ENCODE measurements at regions not wholly inside any gene's neighbourhood (a gene's known extent, or its start where the extent isn't known, plus 50 kb on each side); places are given as distances from the start of the nearest gene placed in this dataset.

GRCh38 chr10:28913436-28914237 lies 236.3 kb downstream of the BAMBI start:
- Mint-ChIP-seq H3K27me3 (ENCODE audit: low read depth) (no peaks in the 10 kb centered on the region), H3K4me3 (ENCODE audit: unreplicated experiment) (no peak overlapping the region), H3K36me3 (ENCODE audit: low read depth) (no peaks in the 10 kb centered on the region), H3K4me1 (ENCODE audit: low read depth) (peaks cover 30% of the 10 kb centered on the region), H3K9me3 (ENCODE audit: low read depth) (no peaks in the 10 kb centered on the region), H3K27ac (ENCODE audit: unreplicated experiment) (no peak overlapping the region)
- DNase-seq (ENCODE audit: low spot score) = no peak
- TF ChIP-seq, protein P1, sequence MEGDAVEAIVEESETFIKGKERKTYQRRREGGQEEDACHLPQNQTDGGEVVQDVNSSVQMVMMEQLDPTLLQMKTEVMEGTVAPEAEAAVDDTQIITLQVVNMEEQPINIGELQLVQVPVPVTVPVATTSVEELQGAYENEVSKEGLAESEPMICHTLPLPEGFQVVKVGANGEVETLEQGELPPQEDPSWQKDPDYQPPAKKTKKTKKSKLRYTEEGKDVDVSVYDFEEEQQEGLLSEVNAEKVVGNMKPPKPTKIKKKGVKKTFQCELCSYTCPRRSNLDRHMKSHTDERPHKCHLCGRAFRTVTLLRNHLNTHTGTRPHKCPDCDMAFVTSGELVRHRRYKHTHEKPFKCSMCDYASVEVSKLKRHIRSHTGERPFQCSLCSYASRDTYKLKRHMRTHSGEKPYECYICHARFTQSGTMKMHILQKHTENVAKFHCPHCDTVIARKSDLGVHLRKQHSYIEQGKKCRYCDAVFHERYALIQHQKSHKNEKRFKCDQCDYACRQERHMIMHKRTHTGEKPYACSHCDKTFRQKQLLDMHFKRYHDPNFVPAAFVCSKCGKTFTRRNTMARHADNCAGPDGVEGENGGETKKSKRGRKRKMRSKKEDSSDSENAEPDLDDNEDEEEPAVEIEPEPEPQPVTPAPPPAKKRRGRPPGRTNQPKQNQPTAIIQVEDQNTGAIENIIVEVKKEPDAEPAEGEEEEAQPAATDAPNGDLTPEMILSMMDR (IDR thresholded peaks at IDR 0.05) = no peak

- H3K4me3 Mint-ChIP-seq (ENCODE audit: unreplicated experiment) = no peak overlapping the region
- peaks cover 29% of the 10 kb centered on the region for H3K4me1 Mint-ChIP-seq (ENCODE audit: low read depth)
- no peaks in the 10 kb centered on the region for H3K9me3 Mint-ChIP-seq (ENCODE audit: low read depth)
- no peak for DNase-seq (ENCODE audit: low spot score)
- H3K27me3 Mint-ChIP-seq (ENCODE audit: low read depth) = no peaks in the 10 kb centered on the region
- TF ChIP-seq, protein P1 (IDR thresholded peaks at IDR 0.05) = no peak
- H3K27ac Mint-ChIP-seq (ENCODE audit: unreplicated experiment) = no peak overlapping the region
- no peaks in the 10 kb centered on the region for H3K36me3 Mint-ChIP-seq (ENCODE audit: low read depth)
Observed at GRCh38 chr10:28914701-28915100, 237.4 kb downstream of the BAMBI start.

DNA sequence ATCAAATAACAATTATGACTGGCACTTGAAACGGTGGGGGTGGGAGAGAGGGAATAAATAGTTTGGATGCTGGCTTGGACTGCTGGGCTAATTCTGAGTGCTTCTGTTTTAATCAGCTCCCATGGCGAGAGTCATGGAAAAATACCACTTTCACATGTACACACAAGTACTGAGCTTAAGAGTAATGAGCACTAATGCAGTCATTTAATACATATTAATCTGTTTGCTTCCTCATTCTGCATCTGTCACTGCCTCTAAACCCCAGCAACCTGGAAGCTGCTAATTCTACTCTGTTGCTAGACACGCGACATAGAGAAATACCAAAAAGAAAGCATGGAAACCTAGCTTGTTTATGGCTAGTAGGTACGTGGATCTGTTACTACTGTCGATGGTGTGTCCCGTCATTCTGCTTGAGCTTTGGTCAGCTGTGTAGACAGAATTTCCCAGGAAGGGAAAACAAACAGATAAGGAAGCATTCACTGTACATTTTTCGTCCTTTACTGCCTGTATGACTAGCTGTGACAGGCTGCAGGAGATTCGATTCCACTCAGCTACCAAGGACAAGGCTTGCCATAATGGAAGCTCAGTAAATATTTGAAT lies 238.8 kb downstream of the BAMBI start:
- Mint-ChIP-seq H3K27me3 (ENCODE audit: low read depth) (no peaks in the 10 kb centered on the region), H3K9me3 (ENCODE audit: low read depth) (no peaks in the 10 kb centered on the region), H3K4me3 (ENCODE audit: unreplicated experiment) (no peak overlapping the region), H3K36me3 (ENCODE audit: low read depth) (no peaks in the 10 kb centered on the region), H3K4me1 (ENCODE audit: low read depth) (peaks cover 15% of the 10 kb centered on the region), H3K27ac (ENCODE audit: unreplicated experiment) (no peak overlapping the region)
- DNase-seq (ENCODE audit: low spot score) = no peak
- TF ChIP-seq, protein P1 (IDR thresholded peaks at IDR 0.05) = no peak

DNA sequence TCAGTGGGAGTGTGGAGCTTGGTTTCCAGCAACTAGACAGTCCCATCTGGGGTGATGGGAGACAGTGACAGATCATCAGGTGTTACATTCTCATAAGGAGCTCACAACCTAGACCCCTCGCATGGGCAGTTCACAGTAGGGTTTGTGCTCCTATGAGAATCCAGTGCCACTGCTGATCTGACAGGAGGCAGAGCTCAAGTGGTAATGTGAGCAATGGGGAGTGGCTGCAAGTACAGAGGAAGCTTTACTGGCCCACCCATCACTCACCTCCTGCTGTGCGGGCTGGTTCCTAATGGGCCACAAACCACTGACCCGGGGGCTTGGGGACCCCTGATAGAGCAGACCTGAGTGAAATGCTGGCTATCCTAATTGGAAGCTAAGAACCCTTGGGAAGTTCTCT lies 242.8 kb downstream of the BAMBI start:
- Mint-ChIP-seq H3K9me3 (ENCODE audit: low read depth) (peaks cover 4% of the 10 kb centered on the region), H3K27me3 (ENCODE audit: low read depth) (no peaks in the 10 kb centered on the region), H3K36me3 (ENCODE audit: low read depth) (no peaks in the 10 kb centered on the region), H3K4me3 (ENCODE audit: unreplicated experiment) (no peak overlapping the region), H3K4me1 (ENCODE audit: low read depth) (peaks cover 7% of the 10 kb centered on the region), H3K27ac (ENCODE audit: unreplicated experiment) (no peak overlapping the region)
- TF ChIP-seq, protein P1 (IDR thresholded peaks at IDR 0.05) = no peak
- no peak for DNase-seq (ENCODE audit: low spot score)

DNA sequence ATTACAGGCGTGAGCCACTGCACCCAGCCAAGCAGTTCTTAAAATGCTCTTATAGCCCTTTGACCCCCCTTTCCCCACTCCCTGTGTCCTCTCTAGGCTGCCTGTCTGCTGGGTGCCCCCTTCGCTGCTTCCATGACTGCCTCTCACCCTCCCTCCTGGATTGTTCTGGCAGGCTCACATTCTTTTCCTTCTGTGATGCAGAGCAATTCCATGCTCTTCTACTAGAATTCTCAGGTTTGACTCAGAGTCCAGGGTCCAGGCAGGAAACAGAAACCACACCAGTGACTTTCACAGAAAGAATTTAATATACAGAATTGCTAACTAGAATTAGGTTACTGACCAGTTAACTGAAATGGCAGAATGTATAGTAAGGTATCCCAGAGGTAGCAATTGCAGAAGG lies 244.8 kb downstream of the BAMBI start:
- H3K36me3 Mint-ChIP-seq (ENCODE audit: low read depth) = no peaks in the 10 kb centered on the region

More for the DNA sequence above, 244.8 kb downstream of the BAMBI start:
- Mint-ChIP-seq H3K27ac (ENCODE audit: unreplicated experiment) (no peak overlapping the region), H3K4me3 (ENCODE audit: unreplicated experiment) (no peak overlapping the region), H3K9me3 (ENCODE audit: low read depth) (peaks cover 4% of the 10 kb centered on the region), H3K4me1 (ENCODE audit: low read depth) (peaks cover 7% of the 10 kb centered on the region), H3K27me3 (ENCODE audit: low read depth) (no peaks in the 10 kb centered on the region)
- no peak for DNase-seq (ENCODE audit: low spot score)
- TF ChIP-seq, protein P1 (IDR thresholded peaks at IDR 0.05) = no peak
